ENCODE measurements at regions not wholly inside any gene's neighbourhood (a gene's known extent, or its start where the extent isn't known, plus 50 kb on each side); places are given as distances from the start of the nearest gene placed in this dataset.

GRCh38 chr3:72568083-72568482, 280.2 kb downstream of the SHQ1 start:
- TF ChIP-seq POLR2A (IDR thresholded peaks at IDR 0.05; ENCODE audit: low read depth, low read length) (no peak), POLR2AphosphoS5 (IDR thresholded peaks at IDR 0.05; ENCODE audit: low read depth, low read length) (no peak)
